HG02973 (cell line): ENCODE measurements at regions not wholly inside any gene's neighbourhood (a gene's known extent, or its start where the extent isn't known, plus 50 kb on each side); places are given as distances from the start of the nearest gene placed in this dataset.
"Not testable (repeated sequence)": the region's sequence is repeated elsewhere in the genome, so short reads cannot be mapped to it uniquely, and the experiment has no call there.

Experiments used
- ATAC-seq: cut with Tn5 transposase; IDR thresholded peaks from one replicate; pipeline ENCODE4 v1.9.1; 2021; ENCODE audit warnings: moderate library complexity; ENCODE audit not compliant: unreplicated experiment

DNA sequence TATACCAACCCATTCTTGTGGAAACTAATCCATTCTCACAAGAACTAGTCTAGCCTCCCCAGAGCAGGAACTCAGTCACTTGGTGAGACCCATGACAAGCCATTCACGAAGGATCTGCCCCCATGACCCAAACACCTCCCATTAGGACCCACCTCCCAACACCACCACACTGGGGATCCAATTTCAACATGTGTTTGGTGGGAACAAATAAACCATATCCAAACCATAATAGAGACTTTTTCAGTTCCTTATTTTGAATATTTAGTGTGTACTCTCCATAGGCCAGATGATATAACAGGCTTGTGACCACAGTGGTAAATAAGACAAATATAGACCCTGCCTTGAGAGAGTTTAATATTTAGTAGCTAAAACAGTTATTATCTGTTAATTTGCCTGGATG lies 227.5 kb upstream of the SERP2 start:
- ATAC-seq, result no peak

DNA sequence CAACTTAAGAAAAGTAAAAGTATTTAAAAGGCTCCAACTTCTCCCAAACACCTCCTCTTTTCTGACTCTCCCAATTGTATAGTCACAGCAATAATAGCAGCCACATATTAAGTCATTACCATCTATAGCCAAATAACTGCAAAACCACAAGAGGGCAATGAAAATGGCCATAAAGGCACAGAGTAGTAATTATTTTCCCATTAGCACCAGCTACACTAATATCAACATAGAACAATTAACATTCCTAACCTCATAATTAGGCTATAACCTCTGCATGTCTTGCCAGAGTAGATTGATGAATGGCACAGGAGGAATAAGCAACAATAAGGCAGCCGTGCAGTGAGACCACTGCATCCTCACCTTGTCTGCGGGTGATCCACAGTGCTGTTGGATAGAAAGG lies 226.4 kb upstream of the SERP2 start:
- no peak for ATAC-seq

DNA sequence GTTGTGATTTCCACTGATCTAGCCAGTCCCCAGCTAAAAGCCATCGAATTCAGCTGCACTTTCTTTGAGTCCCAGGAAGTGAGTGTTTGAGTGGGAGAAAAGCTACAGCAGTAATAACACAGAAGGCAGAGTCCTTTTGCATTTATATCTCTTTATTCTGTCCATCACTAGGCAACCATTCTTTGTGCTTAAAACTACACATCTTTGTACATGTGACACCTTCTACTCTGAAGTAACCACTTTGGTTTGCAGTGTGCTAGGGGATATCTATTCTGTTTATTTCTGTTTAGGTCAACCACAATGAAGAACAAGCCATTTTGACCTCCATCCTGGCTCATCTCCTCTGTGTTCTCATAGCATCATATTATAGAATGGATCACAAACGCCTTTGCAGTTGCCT lies 226.0 kb upstream of the SERP2 start:
- ATAC-seq, result no peak

DNA sequence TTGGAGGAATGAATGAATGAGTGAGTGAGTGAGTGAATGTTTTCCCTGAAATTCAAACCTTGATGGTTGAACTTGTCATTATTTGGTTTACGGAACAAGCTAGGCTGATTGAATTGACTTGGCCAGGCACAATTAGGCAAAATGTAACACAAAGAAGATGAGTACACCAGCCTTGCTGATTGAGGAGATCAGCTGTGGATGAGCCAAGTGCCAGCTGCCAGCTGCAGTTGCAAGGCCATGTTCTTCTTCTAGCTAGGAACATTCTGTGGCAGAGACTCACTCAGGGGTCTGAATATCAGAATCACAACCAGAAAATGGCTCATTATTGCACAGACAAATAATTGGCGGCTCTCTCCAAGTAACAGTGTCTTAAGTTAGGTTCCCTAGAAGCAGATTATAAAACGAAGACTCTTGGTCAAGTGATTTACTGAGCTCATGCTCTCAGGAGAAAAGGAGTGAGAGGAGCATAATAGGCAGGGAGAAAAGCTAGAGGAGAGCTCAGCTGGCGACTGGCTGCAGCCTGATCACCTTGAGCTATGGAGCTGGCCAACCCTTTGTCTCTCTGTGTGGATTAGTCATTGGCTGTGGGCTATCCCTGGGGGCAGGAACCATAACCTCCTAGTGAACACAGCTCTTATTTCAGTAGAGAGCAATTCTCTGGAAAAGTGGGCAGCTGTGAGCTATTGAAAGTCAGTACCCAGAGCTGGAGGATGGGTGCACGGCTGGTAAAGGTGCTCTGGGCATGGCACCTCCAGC lies 225.3 kb upstream of the SERP2 start:
- no peak for ATAC-seq

DNA sequence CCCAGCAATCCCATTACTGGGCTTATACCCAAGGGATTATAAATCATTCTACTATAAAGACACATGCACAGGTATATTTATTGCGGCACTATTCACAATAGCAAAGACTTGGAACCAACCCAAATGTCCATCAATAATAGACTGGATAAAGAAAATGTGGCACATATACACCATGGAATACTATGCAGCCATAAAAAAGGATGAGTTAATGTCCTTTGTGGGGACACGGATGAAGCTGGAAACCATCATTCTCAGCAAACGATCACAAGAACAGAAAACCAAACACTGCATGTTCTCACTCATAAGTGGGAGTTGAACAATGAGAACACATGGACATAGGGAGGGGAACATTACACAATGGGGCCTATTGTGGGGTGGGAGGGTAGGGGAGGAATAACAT lies 224.4 kb upstream of the SERP2 start:
- not testable (repeated sequence) for ATAC-seq

DNA sequence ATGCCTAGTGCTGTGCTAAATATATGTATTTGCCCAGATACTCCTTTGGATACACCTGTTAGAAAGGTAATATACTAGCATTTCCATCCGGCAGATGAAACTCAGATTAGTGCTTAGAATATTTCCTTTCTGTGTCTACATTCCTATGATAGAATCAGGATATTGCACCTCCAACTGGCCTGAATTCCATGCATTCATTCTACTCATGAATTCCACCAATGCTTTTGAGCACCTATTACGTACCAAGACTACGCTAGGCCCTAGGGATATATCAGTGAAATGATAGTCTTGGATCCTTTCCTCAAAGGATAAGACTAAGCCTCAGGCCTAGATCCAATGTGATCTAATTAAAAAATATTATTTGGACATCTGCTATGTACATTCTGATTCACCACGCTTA lies 223.8 kb upstream of the SERP2 start:
- no peak for ATAC-seq

DNA sequence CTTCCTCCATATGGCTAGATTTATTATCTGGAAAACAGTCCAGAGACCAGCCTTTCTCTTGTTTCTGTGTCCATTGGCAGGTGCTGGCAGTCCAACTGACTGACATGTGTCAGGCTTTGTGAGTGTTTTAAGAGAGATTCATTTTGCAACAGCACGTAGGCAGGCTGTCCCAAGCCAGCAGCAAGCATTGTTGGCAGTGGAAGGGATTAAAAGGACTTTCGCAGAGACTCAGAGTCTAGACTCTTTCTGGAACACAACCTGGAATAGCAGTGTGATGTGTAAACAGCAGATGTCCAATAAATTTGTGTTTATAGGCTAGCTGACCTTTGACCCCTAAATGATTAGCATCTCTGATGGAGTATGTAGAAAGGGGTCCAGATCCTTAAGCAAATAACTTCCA lies 222.2 kb upstream of the SERP2 start:
- ATAC-seq, result no peak

DNA sequence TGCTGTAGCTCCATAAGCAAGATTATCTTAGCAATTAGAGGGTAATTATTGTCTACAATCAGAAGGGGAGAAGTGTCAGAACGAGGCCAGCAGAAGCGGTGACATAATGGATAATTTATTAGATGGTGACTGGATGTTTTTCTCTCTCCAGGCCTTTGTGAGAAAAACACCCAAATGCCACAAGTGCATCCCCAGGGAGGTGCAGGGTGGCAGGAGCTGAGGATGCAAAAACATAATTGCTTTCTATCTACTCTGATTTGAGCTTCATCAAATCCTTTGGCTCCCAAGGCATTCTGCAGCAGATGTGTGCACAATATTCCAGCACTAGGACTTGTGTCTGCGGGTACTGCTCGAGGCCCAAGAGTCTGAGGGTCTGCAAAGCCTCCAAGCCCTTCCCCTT lies 220.1 kb upstream of the SERP2 start:
- ATAC-seq, result no peak

DNA sequence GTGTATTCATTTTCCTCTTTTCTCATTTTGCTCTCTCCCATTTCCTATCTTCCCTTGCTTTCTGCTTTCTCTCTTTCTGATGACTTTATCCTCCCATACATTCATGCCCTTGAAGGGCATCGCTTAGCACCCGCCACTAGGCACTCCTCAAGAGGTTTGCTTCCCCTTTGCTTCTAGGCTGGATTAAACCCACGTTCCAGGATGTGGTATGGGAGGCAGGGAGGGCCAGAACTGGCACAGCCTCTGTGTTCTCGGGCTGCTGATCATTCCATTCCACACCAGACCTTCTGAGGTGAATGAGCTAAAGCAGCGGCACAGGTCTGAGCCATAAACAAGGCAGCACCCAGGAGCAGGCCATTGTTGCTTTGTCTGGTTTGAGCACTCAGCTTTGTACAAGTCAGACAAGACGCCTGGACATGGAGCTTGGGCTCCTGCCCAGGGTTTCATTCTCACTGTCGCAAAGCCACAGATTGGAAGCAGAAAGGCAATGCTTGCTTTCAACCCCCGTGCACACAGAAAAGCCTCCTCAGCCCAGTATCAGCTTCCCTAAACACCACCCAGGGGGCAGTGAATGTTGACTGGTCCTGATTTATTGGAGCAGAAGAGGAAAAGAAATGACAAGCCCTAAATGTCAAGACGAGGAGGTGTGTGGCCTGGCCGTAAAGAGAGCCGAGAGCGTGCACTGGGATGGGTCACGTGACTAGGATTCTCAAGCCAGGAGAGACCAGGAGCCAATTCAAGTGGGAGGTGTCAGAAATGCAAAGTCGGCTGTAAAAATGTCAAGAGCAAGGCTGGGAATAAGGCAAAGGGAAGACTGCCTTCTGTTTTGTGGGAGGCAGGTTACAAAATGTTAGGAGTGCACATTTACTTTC lies 218.0 kb upstream of the SERP2 start:
- ATAC-seq, result no peak

DNA sequence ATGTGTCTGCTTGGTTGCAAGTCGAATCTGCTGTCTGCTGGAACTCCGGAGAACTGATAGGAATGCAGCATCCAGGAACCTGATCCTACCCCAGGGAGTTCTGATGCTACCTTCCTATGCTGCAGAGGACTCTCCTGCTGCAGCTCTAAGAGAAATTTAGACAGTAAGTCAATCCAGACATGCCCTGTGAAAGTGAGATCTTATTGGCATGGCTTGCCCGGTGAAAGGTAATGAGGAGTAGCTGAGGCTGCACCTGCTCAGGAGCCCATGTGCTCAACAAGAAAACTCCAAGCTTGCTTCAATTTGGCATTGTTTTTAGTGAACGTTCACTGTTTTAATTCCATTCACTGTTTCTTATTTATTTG lies 217.3 kb upstream of the SERP2 start:
- no peak for ATAC-seq

DNA sequence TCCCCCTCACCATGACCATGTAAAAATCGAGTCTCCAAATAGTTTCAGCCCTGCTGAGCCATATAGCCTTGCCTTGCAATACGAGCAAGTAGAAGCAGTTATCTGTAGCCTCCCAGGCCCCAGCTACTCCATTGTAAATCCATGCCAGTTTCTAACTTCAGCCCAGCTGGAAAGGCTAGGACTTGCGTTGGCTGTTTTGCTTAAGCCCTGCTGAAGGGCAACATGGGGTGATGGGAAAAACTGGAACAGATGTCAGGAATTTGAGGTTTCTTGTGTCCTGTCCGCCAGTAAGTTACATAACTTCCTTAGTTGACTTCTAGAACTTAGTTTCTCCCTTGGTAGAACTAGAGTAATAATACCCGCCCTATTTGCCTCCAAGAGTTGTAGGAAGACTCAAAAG lies 216.0 kb upstream of the SERP2 start:
- no peak for ATAC-seq

DNA sequence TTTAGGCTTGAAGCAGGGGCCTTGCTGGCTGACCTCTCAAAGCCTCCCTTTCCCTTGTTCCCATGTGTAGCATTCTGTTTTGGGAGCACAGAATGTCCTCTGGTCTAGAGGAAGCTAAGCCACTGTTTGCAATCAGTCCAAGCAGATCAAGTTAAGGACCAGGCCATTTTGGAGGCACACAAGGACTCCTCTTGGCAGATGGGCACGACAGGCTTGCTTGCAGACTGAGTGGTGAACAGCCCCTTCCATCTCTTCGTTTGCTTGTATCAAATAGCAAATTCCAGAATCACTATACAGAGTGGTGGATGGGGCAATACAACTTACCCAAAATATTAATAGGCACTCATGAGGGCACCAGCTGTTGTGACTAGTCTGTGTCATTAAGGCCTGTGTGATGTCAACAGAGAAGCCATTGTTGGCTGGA lies 215.5 kb upstream of the SERP2 start:
- ATAC-seq, result no peak

DNA sequence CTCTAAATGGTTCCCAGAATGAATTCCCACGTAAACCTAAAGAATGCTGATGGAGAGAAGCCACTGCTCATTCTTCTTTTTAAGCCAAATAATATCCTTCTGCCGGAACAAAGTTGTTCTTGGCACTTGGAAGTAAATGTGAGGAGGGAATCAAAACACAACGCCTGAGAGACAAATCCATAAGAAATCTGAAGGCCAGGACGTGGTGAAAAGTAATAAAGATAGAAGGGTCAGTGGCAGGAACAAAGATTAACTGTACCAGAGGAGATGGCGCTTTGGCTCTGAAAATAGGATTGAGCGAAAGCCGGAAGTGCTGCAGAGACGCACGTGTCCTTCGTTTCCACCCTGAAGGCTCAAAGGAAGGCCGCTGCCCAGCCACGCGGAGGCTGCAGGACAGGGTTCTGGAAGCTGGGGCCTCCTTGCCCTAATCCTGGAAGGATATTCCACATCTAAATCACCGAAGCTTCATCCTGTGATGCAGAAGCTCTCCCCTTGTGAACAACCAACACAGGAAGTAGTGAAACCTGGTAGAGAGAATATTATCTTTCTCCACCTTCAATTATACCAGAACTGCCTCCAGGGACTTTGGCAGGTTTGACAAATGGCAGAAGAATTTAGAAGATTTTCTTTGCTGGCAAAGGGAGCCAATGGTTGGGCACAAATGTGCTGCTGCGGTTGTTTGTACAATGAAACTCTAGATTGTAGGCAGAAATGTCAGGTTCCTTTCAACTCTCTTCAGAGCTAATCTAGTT lies 214.6 kb upstream of the SERP2 start:
- ATAC-seq, result no peak

DNA sequence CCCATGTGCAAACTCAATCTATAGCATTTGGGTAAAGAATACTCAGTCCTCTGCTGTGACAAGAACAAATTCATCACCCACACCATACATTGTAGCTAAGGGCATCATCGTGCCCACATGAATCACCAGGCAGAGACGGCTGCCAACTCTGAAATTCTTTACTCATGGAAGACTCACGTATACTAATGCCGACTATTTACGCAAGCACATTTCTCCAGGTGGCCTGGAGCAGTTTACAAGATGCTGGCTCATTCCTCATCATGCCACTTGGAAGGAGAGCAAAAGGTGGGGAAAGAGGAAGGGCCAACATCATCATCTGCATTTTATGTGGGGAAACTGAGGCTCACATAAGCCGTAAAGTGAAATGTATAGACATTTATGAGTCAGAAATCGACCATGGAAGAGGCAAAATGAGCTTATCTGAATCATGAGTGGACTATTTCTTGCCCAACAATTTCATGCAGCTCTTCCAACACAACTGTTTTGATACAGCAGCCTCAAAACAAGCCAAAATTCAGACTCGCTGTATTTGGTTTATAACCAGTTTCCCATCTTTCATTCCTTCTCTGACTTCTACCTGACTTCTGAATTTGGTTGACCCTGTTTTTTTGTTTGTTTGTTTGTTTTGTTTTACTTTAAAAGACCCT lies 213.9 kb upstream of the SERP2 start:
- no peak for ATAC-seq

DNA sequence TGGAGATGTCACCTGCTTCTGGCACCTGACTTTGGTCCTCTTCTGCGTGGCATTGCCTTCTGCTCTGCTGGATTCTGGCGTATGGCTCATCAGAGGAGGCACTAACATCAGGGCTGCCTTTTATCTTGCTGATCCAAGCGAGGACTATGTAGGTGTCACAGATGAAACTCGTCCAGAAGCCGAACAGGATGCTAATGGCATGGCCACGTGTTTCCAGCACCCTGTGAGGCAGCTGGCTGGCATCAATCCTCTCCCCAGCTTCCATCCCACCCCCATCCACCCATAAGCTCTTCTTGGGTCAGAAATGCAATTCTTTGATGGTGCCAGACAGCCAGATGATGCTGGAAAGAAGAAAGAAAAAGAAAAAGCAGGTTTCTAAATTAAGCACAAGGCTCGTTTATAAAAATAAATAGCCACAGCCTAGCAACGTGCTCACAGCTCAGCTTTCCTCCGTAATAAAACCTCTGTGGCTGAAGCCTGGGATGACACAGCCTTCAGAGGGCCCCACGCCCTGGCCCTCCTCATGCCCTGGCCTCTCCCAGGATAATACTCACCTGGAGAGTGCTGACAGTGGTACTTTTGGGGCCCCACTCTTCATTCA lies 212.9 kb upstream of the SERP2 start:
- ATAC-seq, result no peak

DNA sequence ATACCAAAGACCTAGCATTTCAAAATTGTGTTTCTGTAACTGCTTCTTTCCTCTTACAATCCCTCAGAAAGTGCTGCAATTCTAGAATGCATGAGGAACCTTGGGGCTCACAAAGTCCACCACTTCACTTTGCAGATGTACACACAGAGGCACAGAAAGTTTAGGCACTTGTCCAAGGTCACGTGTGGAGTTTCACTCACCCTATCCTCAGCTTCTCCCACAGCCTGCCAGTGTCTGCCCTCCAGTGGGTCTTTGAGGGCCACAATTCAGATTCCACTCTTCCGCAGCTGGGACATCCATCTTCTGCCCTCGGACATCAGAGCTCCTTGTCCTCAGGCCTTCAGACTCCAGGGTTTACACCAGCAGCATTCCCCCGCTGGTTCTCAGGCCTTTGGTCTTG lies 210.5 kb upstream of the SERP2 start:
- no peak for ATAC-seq

DNA sequence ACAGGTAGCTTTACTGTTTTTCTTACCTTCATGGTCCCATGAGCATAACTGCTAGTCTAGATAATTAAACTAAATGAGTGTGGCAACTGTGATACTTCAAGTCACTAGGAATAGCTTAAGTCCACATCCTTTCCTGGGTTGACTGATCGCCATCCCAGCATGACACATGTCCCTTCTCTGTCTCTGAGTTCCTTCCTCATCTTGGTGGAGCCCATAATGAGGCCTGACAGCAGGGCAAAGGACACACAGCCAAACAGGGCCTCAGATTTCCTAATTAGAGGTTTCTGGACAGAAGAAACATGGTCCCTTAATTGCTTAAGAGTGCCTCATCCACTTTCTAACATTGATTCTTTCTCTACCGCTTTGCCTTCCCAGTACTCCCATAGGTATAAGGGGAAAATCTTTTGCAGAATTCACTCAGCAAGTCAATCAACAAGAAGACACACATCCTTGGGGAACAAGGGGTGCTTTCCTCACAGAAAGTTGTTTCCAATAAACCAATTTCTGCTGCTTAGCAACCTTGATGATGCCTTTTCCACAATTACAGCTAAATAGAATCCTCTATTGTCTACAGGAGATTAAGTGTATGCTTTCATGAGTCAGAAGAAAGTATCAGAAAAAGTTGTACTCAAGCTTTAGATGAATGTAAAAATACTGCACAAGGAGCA lies 208.3 kb upstream of the SERP2 start:
- no peak for ATAC-seq

DNA sequence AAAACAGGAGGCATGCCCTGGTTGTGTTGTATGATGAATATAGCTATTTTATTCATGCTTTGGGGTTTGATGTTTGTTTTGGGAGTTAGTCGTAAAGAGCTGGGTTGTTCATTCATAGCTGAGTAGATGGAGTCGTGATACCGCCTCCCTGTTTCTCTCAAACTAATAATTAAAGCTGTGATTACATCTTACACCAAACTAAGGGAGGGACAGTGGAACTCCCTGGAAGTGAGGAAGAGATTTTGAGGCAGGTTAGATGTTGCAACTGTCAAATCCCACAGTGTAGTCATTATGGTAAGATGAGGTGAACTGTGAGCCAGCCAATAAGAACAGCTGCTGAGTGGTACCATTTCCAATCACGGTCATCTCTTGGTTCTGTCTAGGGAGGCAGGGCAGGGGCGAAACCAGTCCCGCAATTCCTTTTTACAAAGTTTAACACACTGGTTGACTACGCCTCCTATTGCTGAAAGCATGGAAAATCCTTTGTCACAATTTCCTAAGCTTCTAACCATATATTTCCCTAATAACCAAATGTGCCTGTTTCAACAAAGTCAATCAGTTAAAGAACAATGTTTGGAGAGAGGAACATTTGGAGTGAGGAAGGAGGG lies 207.6 kb upstream of the SERP2 start:
- ATAC-seq, result no peak

DNA sequence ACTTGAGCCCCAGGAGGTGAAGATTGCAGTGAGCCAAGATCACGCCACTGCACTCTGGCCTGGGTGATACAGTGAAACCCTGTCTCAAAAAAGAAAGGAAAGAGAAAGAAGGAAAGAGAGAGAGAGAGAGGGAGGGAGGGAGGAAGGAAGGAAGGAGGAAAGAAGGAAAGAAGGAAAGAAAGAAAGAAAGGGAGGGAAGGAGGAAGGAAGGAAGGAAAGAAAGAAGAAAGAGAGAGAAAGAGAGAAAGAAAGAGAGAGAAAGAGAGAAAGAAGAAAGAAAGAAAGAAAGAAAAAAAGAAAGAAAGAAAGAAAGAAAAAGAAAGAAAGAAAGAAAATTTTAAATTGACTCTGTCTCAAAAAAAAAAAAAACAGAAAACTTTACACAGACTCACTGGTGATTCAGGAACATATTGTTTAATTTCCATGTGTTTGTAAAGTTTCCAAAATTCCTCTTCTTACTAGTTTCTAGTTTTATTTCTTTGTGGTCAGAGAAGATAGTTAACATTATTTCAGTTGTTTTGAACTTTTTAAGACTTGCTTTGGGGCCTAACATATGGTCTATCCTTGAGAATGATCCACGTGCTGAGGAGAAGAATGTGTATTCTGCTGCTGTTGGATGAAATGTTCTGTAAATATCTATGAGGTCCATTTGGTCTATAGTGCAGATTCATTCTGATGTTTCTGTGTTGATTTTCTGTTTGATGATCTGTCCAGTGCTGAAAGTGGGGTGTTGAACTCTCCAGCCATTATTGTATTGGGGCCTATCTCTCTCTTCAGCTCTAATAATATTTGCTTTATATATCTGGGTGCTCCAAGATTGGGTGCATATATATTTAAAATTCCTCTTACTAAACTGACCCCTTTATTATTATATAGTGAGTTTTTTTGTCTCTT lies 204.4 kb upstream of the SERP2 start:
- ATAC-seq, result no peak
